Spleen (tissue), 7 donors: ENCODE measurements at regions not wholly inside any gene's neighbourhood (a gene's known extent, or its start where the extent isn't known, plus 50 kb on each side); places are given as distances from the start of the nearest gene placed in this dataset.

Experiments
- POLR2A ChIP-seq, 3 donors: fragments of 450-650 bp; IDR thresholded peaks; one replicate each; pipeline ENCODE4 v1.5.1; 2017; ENCODE audit warnings: antibody characterized with exemption in 3 of 3, mild to moderate bottlenecking in 1 of 3
- POLR2AphosphoS5 ChIP-seq, 3 donors: sonication (generic); formaldehyde crosslinking; IDR thresholded peaks; one replicate each; pipeline ENCODE4 v1.5.1; 2017; ENCODE audit warnings: antibody characterized with exemption in 3 of 3
- TF ChIP-seq, protein P1 (sequence below), 11 experiments: fragments of 200-600 bp in 7 of 11; fragments of 450-650 bp in 4 of 11; sonication (generic) in 4 of 11; IDR thresholded peaks in 8 of 11; conservative IDR thresholded peaks in 3 of 11; 1 replicate in 7 of 11; 2 replicates in 4 of 11; pipeline versions ENCODE4 v1.4.0 to v1.8.0; 2016 to 2021; ENCODE audit warnings: antibody characterized with exemption in 11 of 11, inconsistent platforms in 4 of 11, mild to moderate bottlenecking in 1 of 11
- donor health status: DM: no; HTN: no; CAD: no; lungs with moderate emphysema.
- donor health status: DM: no; HTN: no; CAD: no.
- donor health status: DM: no; HTN: no; CAD: no.

GRCh38 chr7:116337800-116338199 lies 127.5 kb downstream of the TES start:
- TF ChIP-seq POLR2AphosphoS5 (IDR thresholded peaks at IDR 0.05) (no peak), POLR2A (IDR thresholded peaks at IDR 0.05) (no peak)
- TF ChIP-seq, protein P1, sequence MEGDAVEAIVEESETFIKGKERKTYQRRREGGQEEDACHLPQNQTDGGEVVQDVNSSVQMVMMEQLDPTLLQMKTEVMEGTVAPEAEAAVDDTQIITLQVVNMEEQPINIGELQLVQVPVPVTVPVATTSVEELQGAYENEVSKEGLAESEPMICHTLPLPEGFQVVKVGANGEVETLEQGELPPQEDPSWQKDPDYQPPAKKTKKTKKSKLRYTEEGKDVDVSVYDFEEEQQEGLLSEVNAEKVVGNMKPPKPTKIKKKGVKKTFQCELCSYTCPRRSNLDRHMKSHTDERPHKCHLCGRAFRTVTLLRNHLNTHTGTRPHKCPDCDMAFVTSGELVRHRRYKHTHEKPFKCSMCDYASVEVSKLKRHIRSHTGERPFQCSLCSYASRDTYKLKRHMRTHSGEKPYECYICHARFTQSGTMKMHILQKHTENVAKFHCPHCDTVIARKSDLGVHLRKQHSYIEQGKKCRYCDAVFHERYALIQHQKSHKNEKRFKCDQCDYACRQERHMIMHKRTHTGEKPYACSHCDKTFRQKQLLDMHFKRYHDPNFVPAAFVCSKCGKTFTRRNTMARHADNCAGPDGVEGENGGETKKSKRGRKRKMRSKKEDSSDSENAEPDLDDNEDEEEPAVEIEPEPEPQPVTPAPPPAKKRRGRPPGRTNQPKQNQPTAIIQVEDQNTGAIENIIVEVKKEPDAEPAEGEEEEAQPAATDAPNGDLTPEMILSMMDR (IDR thresholded peaks at IDR 0.05 in 8 of 11, conservative IDR thresholded peaks at IDR 0.05 in 3 of 11): no peak
